ENCODE measurements at regions not wholly inside any gene's neighbourhood (a gene's known extent, or its start where the extent isn't known, plus 50 kb on each side); places are given as distances from the start of the nearest gene placed in this dataset.

DNA sequence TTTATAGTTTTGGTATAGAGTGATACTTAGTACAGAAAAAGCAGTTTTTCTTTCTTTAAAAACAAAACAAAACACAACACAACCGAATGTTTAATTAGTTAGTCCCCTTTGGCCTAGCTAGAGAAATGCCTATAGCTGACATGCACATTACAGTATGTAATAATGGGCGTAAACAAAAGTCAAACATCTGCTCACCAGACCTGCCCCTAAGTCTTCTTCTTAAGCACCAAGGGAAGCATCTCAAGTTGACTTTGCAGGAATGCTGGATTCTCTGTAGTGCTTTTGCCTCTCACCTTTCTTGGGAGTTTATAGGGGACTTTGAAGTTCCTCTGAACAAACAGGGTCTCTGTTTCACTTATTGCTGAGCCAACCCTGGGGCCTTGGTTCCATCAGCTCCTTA is 143.7 kb downstream of the TM2D1 start:
- H3K27ac Mint-ChIP-seq, result no peak overlapping the region
- no peaks in the 10 kb centered on the region for H4K20me1 ChIP-seq (ENCODE audit: control insufficient read depth, insufficient read depth, low read length, poor library complexity, severe bottlenecking)
- no peaks in the 10 kb centered on the region for H3K9me3 ChIP-seq (ENCODE audit: control extremely low read depth in 1 of 3, control insufficient read depth in 2 of 3, insufficient read depth in 1 of 3, low read length in 2 of 3)
- no peak overlapping the region for H2AFZ ChIP-seq (ENCODE audit: insufficient read depth, low read depth, low read length, poor library complexity, severe bottlenecking)
- H3K9ac ChIP-seq (ENCODE audit: low read length), result no peak overlapping the region
- ATAC-seq (ENCODE audit: low read depth), result no peak
- no peaks in the 10 kb centered on the region for H3K79me2 ChIP-seq (ENCODE audit: control insufficient read depth, insufficient read depth, low read length)
- peaks cover 17% of the 10 kb centered on the region for H3K27me3 Mint-ChIP-seq
- no CpG with 5 or more reads among the region's 2 CpGs for WGBS (ENCODE audit: insufficient coverage)
- POLR2A ChIA-PET, result no interaction called here
- H3K4me2 ChIP-seq (replicated peaks; ENCODE audit: low read depth, low read length, poor library complexity, severe bottlenecking), result no peak overlapping the region
- H3K4me1 ChIP-seq (ENCODE audit: control insufficient read depth in 2 of 2, insufficient read depth in 2 of 2, low read length in 2 of 2), result no peaks in the 10 kb centered on the region
- no peak overlapping the region for H3K27ac ChIP-seq (ENCODE audit: low read length in 2 of 2)
- H3K27me3 ChIP-seq (replicated peaks in 1 of 4; ENCODE audit: control extremely low read depth in 1 of 4, control insufficient read depth in 3 of 4, insufficient read depth in 4 of 4, low read length in 3 of 4), result no peaks in the 10 kb centered on the region
- intact Hi-C loops (cut with micrococcal nuclease), result no loop called here
- no peak overlapping the region for H3K4me3 ChIP-seq (ENCODE audit: control extremely low read depth in 1 of 5, extremely low read depth in 1 of 5, insufficient read depth in 1 of 5, low read depth in 2 of 5, low read length in 4 of 5)
- H3K4me1 Mint-ChIP-seq, result no peaks in the 10 kb centered on the region
- no peaks in the 10 kb centered on the region for H3K36me3 ChIP-seq (replicated peaks in 1 of 2; ENCODE audit: control extremely low read depth in 1 of 2, control insufficient read depth in 1 of 2, extremely low read depth in 1 of 2, insufficient read depth in 2 of 2, low read length in 1 of 2)
- H3K4me3 Mint-ChIP-seq, result no peak overlapping the region
- H3K9me3 Mint-ChIP-seq (ENCODE audit: insufficient read depth), result no peaks in the 10 kb centered on the region
- CTCF ChIA-PET, result no interaction called here
- TF ChIP-seq EZH2 (IDR thresholded peaks at IDR 0.05; ENCODE audit: borderline replicate concordance, insufficient read depth, low read depth, low read length, poor library complexity, severe bottlenecking), result no peak
- TF ChIP-seq, protein P1, sequence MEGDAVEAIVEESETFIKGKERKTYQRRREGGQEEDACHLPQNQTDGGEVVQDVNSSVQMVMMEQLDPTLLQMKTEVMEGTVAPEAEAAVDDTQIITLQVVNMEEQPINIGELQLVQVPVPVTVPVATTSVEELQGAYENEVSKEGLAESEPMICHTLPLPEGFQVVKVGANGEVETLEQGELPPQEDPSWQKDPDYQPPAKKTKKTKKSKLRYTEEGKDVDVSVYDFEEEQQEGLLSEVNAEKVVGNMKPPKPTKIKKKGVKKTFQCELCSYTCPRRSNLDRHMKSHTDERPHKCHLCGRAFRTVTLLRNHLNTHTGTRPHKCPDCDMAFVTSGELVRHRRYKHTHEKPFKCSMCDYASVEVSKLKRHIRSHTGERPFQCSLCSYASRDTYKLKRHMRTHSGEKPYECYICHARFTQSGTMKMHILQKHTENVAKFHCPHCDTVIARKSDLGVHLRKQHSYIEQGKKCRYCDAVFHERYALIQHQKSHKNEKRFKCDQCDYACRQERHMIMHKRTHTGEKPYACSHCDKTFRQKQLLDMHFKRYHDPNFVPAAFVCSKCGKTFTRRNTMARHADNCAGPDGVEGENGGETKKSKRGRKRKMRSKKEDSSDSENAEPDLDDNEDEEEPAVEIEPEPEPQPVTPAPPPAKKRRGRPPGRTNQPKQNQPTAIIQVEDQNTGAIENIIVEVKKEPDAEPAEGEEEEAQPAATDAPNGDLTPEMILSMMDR (IDR thresholded peaks at IDR 0.05), result no peak
- DNase-seq, result no peak

DNA sequence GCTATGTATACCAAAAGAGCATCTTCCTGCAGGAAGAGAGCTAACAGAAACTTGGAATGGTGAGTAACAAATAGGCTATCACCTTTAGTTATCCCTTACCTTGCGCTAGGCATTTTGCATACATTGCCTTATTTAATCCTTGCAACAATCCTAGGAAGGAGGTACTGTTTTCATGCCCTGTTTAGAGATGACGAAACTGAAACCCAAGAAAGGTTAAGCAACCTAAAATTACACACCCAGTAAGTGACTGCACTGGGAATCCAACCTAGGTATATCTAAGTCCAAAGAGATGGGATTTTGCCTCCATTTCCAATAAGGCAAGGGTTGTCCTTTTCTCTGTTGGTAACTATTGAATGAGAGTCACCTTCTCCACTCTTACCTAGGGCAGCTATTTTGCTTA is 144.5 kb downstream of the TM2D1 start:
- H3K4me1 ChIP-seq (ENCODE audit: control insufficient read depth in 2 of 2, insufficient read depth in 2 of 2, low read length in 2 of 2), result no peaks in the 10 kb centered on the region
- no peaks in the 10 kb centered on the region for H3K27me3 ChIP-seq (replicated peaks in 1 of 4; ENCODE audit: control extremely low read depth in 1 of 4, control insufficient read depth in 3 of 4, insufficient read depth in 4 of 4, low read length in 3 of 4)
- Mint-ChIP-seq H3K4me1 (no peaks in the 10 kb centered on the region), H3K27me3 (peaks cover 17% of the 10 kb centered on the region), H3K4me3 (no peak overlapping the region), H3K9me3 (ENCODE audit: insufficient read depth) (no peaks in the 10 kb centered on the region), H3K27ac (no peak overlapping the region)
- no peak overlapping the region for H3K4me3 ChIP-seq (ENCODE audit: control extremely low read depth in 1 of 5, extremely low read depth in 1 of 5, insufficient read depth in 1 of 5, low read depth in 2 of 5, low read length in 4 of 5)
- ATAC-seq (ENCODE audit: low read depth) (no peak), DNase-seq (no peak)
- no peaks in the 10 kb centered on the region for H3K79me2 ChIP-seq (ENCODE audit: control insufficient read depth, insufficient read depth, low read length)
- no peaks in the 10 kb centered on the region for H4K20me1 ChIP-seq (ENCODE audit: control insufficient read depth, insufficient read depth, low read length, poor library complexity, severe bottlenecking)
- H3K9ac ChIP-seq (ENCODE audit: low read length), result no peak overlapping the region
- no peak overlapping the region for H3K4me2 ChIP-seq (replicated peaks; ENCODE audit: low read depth, low read length, poor library complexity, severe bottlenecking)
- no peak overlapping the region for H3K27ac ChIP-seq (ENCODE audit: low read length in 2 of 2)
- no peaks in the 10 kb centered on the region for H3K36me3 ChIP-seq (replicated peaks in 1 of 2; ENCODE audit: control extremely low read depth in 1 of 2, control insufficient read depth in 1 of 2, extremely low read depth in 1 of 2, insufficient read depth in 2 of 2, low read length in 1 of 2)
- CTCF ChIA-PET, result no interaction called here
- POLR2A ChIA-PET, result no interaction called here
- H2AFZ ChIP-seq (ENCODE audit: insufficient read depth, low read depth, low read length, poor library complexity, severe bottlenecking), result no peak overlapping the region
- TF ChIP-seq, protein P1 (IDR thresholded peaks at IDR 0.05), result no peak
- TF ChIP-seq EZH2 (IDR thresholded peaks at IDR 0.05; ENCODE audit: borderline replicate concordance, insufficient read depth, low read depth, low read length, poor library complexity, severe bottlenecking), result no peak
- no peaks in the 10 kb centered on the region for H3K9me3 ChIP-seq (ENCODE audit: control extremely low read depth in 1 of 3, control insufficient read depth in 2 of 3, insufficient read depth in 1 of 3, low read length in 2 of 3)
- intact Hi-C loops (cut with micrococcal nuclease), result no loop called here
- WGBS (ENCODE audit: insufficient coverage), result 100% methylated on average over 1 of the region's 2 CpGs

Measured in B cell (primary cell).